ENCODE measurements at regions not wholly inside any gene's neighbourhood (a gene's known extent, or its start where the extent isn't known, plus 50 kb on each side); places are given as distances from the start of the nearest gene placed in this dataset.

GRCh38 chr9:18236336-18236735 is 237.6 kb upstream of the ADAMTSL1 start (continued):
- TF ChIP-seq CREB1 (IDR thresholded peaks at IDR 0.05), result no peak
- TF ChIP-seq CREB1 (CRISPR knock-in tag; IDR thresholded peaks at IDR 0.05), result no peak
- TF ChIP-seq ZIK1 (CRISPR knock-in tag; IDR thresholded peaks at IDR 0.05; ENCODE audit: borderline replicate concordance, low read depth), result no peak
- TF ChIP-seq ZBTB7B (CRISPR knock-in tag; IDR thresholded peaks at IDR 0.05), result no peak
- no peak for TF ChIP-seq ZBTB10 (CRISPR knock-in tag; IDR thresholded peaks at IDR 0.05; ENCODE audit: borderline replicate concordance)

GRCh38 chr9:18237776-18238175 is 236.2 kb upstream of the ADAMTSL1 start:
- Histone ChIP-seq H3K4me1 (ENCODE audit: insufficient read depth, low read length) (no peaks in the 10 kb centered on the region), H3K79me2 (ENCODE audit: insufficient read depth, low read length) (no peaks in the 10 kb centered on the region), H2AFZ (ENCODE audit: low read length) (no peak overlapping the region), H3K27me3 (ENCODE audit: control insufficient read depth in 1 of 2, insufficient read depth in 2 of 2, low read length in 2 of 2) (no peaks in the 10 kb centered on the region; a peak in 1 of 5 replicates), H3K36me3 (replicated peaks in 1 of 2; ENCODE audit: control insufficient read depth in 1 of 2, insufficient read depth in 2 of 2, low read length in 2 of 2) (no peaks in the 10 kb centered on the region), H3K27ac (ENCODE audit: extremely low read length, insufficient read depth, low read length) (no peak overlapping the region), H3K4me3 (replicated peaks in 1 of 3; ENCODE audit: insufficient read depth in 1 of 3, low read depth in 2 of 3, low read length in 3 of 3) (no peak overlapping the region), H3K4me2 (ENCODE audit: low read depth, low read length) (no peak overlapping the region), H3K9ac (ENCODE audit: insufficient read depth, low read depth, low read length) (no peak overlapping the region), H4K20me1 (ENCODE audit: insufficient read depth, low read length) (no peaks in the 10 kb centered on the region), H3K9me3 (ENCODE audit: low read length) (peaks cover under 1% of the 10 kb centered on the region; the same call in 1 of the 2 replicates)
- ChIA-PET POLR2A (no interaction called here), CTCF (ENCODE audit: low intra/inter-chr PET ratio, low total read pairs) (no interaction called here)
- in situ Hi-C loops (cut with HindIII; ENCODE audit: extremely low pct_ligation_motif_present, low pct_unique_long_range_greater_than_20kb), result no loop called here
- ATAC-seq (no peak), FAIRE-seq (no peak), DNase-seq (ENCODE audit: low spot score) (no peak)
- BruUV-seq (replicated peaks), result no TSS peak
- intact Hi-C loops (cut with micrococcal nuclease; ENCODE audit: unreplicated experiment), result no loop called here
- 1% methylated on average over 3 of the region's 3 CpGs for WGBS (ENCODE audit: low lambda C conversion rate)
- TF ChIP-seq NR2F2 (IDR thresholded peaks at IDR 0.05; ENCODE audit: borderline replicate concordance, low read depth) (no peak), ZBTB20 (CRISPR knock-in tag; IDR thresholded peaks at IDR 0.05; ENCODE audit: borderline replicate concordance, low read depth) (no peak), MEIS2 (CRISPR knock-in tag; IDR thresholded peaks at IDR 0.05) (no peak), ZNF878 (CRISPR knock-in tag; IDR thresholded peaks at IDR 0.05) (no peak), HNRNPLL (IDR thresholded peaks at IDR 0.05; ENCODE audit: low read depth, low read length, poor library complexity, severe bottlenecking) (no peak), THAP8 (CRISPR knock-in tag; IDR thresholded peaks at IDR 0.05; ENCODE audit: borderline replicate concordance) (no peak), ZNF136 (CRISPR knock-in tag; IDR thresholded peaks at IDR 0.05; ENCODE audit: low read depth) (no peak), ZNF251 (CRISPR knock-in tag; IDR thresholded peaks at IDR 0.05) (no peak), FOXC1 (CRISPR knock-in tag; IDR thresholded peaks at IDR 0.05; ENCODE audit: borderline replicate concordance) (no peak), ZFX (CRISPR knock-in tag; IDR thresholded peaks at IDR 0.05; ENCODE audit: low read depth) (no peak), ZNF790 (CRISPR knock-in tag; IDR thresholded peaks at IDR 0.05; ENCODE audit: borderline replicate concordance) (no peak), ZNF296 (CRISPR knock-in tag; conservative IDR thresholded peaks at IDR 0.05) (no peak), SIX1 (CRISPR knock-in tag; IDR thresholded peaks at IDR 0.05; ENCODE audit: borderline replicate concordance) (no peak)
- TF ChIP-seq, protein P1, sequence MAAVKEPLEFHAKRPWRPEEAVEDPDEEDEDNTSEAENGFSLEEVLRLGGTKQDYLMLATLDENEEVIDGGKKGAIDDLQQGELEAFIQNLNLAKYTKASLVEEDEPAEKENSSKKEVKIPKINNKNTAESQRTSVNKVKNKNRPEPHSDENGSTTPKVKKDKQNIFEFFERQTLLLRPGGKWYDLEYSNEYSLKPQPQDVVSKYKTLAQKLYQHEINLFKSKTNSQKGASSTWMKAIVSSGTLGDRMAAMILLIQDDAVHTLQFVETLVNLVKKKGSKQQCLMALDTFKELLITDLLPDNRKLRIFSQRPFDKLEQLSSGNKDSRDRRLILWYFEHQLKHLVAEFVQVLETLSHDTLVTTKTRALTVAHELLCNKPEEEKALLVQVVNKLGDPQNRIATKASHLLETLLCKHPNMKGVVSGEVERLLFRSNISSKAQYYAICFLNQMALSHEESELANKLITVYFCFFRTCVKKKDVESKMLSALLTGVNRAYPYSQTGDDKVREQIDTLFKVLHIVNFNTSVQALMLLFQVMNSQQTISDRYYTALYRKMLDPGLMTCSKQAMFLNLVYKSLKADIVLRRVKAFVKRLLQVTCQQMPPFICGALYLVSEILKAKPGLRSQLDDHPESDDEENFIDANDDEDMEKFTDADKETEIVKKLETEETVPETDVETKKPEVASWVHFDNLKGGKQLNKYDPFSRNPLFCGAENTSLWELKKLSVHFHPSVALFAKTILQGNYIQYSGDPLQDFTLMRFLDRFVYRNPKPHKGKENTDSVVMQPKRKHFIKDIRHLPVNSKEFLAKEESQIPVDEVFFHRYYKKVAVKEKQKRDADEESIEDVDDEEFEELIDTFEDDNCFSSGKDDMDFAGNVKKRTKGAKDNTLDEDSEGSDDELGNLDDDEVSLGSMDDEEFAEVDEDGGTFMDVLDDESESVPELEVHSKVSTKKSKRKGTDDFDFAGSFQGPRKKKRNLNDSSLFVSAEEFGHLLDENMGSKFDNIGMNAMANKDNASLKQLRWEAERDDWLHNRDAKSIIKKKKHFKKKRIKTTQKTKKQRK (IDR thresholded peaks at IDR 0.05; ENCODE audit: low read length), result no peak

Data from HepG2 (cell line).